GM12892 (cell line): ENCODE measurements at regions not wholly inside any gene's neighbourhood (a gene's known extent, or its start where the extent isn't known, plus 50 kb on each side); places are given as distances from the start of the nearest gene placed in this dataset.

Source experiments
- DNase-seq: peaks from one replicate; pipeline ENCODE4 v3.0.0; 2011; ENCODE audit not compliant: insufficient read length
- FAIRE-seq: peaks from 2 replicates; lab custom pipeline; 2011; peaks lifted over from hg19 to GRCh38; lab: Jason Lieb, UNC
- POLR2A ChIP-seq: IDR thresholded peaks from 2 replicates; pipeline ENCODE4 v1.6.1; 2011; ENCODE audit warnings: low read depth, low read length, control low read depth
- POLR2AphosphoS5 ChIP-seq: IDR thresholded peaks from 2 replicates; pipeline ENCODE4 v1.6.1; 2011; ENCODE audit warnings: low read depth, low read length, control low read depth
- TAF1 ChIP-seq: IDR thresholded peaks from 2 replicates; pipeline ENCODE4 v1.6.1; 2011; ENCODE audit warnings: low read depth, mild to moderate bottlenecking, control low read depth, low read length, borderline replicate concordance

DNA sequence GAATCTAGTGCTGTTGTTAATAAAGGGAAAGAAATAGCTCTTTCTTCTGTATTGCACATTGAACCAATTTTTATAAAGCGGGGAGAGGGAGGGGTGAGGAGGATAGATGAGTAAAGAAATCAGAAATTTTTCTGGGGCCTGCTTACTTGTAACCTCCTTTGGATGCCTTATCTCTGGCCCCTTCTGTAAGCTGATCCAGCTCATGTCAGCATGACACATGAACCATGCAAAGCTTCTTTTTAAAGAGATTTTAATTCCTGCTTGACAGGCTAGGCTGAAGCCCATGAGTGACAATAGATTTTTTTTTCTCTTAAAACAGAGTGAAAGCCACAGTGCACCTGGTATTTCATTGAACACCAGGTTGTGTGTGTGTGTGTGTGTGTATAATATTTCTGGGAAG lies 325.3 kb downstream of the PRL start:
- DNase-seq (no peak), FAIRE-seq (no peak)

DNA sequence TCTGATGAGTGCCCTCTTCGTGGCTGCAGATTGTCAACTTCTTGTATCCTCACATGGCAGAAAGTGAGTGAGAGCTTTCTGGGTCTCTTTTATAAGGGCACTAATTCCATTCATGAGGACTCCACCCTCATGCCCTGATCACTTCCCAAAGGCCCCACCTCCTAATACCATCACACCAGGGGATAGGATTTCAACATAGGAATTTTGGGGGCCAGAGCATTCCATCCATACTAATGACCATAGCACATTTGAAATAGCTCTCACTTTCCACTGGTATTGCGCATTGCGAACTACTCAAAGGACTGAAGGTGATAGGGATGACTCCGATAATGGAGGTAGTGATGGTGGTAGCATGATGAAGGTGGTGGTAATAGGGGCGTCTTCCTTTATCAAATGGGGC lies 324.3 kb downstream of the PRL start:
- TF ChIP-seq TAF1: no peak
- no peak for TF ChIP-seq POLR2AphosphoS5
- TF ChIP-seq POLR2A: no peak
- no peak for FAIRE-seq
- DNase-seq: no peak

More for the DNA sequence above, 325.3 kb downstream of the PRL start:
- TF ChIP-seq TAF1: no peak
- TF ChIP-seq POLR2AphosphoS5: no peak
- no peak for TF ChIP-seq POLR2A

DNA sequence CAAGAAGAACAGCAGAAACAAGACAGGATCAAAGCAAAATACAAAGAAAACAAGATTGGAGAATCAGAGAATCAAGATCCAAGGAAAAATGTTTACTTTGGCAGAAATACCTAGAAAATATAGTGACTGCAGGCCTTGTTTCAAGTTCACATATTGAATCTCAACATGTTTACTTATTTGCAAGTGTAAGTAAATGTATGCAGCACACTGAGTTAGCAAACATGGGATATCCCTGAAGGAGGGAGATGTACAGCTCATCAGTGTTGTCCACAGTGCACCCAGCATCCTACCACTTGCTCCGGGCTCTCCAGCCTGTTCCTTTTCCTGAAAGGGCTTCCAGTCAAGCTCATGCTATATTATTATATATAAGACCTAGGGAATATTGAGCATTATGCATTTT lies 319.5 kb downstream of the PRL start:
- no peak for DNase-seq
- no peak for TF ChIP-seq TAF1
- FAIRE-seq: no peak

DNA sequence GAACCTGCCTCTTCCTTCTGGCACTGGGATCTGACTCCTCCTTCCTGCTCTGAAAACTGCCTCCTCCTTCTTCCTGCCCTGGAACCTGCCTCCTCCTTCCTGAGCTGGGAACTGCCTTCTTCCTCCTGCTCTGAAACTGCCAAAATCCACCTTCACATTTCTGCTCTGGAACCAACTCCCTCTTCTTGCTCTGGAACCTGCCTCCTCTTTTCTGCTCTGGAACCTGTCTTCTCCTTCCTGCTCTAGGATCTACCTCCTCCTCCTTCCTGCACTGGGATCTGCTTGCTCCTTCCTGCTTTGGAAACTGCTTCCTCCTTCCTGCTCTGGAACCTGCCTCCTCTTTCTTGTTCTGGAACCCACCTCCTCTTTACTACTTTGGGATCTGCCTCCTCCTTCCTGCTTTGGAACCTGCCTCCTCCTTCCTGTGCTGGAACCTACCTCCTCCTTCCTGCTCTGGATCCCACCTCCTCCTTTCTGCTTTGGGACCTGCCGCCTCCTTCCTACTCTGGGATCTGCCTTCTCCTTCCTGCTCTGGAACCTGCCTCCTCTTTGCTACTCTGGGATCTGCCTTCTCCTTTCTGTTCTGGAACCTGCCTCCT lies 315.5 kb downstream of the PRL start:
- DNase-seq (no peak), FAIRE-seq (no peak)
- TF ChIP-seq POLR2A (no peak), TAF1 (no peak), POLR2AphosphoS5 (no peak)

DNA sequence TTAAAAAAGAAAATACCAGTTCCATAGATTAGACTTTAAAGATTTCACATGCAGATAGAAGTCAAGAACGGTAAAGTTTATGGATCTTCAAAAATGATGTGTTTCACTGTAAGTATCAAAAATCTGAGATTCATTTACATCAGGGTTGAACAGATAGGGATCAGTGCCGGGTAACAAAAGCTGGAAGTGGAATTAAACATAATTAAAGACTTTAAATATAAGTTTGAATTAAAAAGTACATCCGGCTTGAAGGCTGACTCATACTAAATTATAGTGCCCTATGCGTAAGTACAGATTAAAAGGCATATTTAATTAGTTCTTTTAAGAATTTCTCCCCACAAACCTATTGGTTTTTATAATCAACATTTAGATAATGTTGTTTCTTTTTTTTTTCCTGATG lies 312.7 kb downstream of the PRL start:
- TF ChIP-seq POLR2AphosphoS5: no peak
- TF ChIP-seq POLR2A: no peak
- TF ChIP-seq TAF1: no peak
- DNase-seq (no peak), FAIRE-seq (no peak)

DNA sequence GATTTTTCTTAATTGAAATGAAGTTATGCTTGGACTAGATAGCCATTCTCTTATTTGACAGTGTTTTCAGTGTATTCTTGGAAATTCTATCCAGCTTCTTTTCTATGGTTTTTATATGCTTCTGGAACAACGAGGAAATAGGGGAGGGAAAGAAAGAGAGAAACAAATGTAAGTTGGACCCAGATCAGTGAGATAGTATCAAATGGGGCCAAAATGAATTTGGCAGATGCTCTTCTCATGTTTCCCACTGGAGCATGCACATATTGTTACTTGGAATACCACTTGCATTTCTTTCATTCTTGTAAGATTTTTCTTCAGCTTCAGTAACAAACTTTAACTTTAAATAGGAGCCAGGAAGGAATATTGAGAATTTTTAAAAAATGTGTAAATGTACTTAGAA lies 312.3 kb downstream of the PRL start:
- FAIRE-seq (no peak), DNase-seq (no peak)
- TF ChIP-seq POLR2A: no peak
- no peak for TF ChIP-seq TAF1
- TF ChIP-seq POLR2AphosphoS5: no peak

DNA sequence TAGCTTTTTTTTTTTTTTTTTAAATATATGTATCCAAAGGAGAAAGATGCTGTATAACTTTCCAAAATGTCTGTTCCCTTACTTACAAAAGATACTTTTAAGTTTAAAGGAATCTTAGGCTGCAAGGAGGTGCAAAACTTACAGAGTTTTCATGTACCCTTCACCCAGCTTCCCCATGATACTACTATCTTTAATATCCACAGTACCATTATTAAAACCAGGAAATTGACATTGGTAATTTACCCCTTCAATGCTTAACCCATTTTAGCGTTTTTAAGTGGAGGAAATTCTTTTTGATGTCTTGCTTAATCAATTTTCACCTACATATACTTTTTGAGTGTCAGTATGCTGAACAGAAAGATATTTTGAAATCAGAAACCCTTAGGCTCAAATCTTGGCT lies 310.9 kb downstream of the PRL start:
- DNase-seq (no peak), FAIRE-seq (no peak)
- no peak for TF ChIP-seq TAF1
- TF ChIP-seq POLR2AphosphoS5: no peak
- TF ChIP-seq POLR2A: no peak

DNA sequence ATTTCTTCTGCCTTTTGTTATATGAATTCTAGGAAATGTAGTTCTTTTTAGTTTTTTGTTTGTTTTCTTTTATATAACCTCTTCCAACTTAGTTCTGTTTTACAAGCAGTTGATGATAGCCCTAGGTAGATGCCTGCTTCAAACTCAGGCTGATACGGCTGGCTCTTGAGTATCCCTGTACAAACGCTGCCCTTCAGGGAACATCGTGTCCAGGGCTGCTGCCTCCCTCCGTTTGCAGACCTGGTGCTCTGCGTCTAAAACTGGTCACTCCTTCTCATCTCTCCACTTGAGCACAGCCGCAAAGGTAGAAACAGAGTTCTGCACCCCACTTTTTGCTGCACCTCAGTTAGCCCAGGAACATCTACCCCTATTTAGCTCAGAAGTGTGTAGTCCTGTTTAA lies 310.1 kb downstream of the PRL start:
- FAIRE-seq (no peak), DNase-seq (no peak)
- TF ChIP-seq POLR2AphosphoS5 (no peak), POLR2A (no peak), TAF1 (no peak)

DNA sequence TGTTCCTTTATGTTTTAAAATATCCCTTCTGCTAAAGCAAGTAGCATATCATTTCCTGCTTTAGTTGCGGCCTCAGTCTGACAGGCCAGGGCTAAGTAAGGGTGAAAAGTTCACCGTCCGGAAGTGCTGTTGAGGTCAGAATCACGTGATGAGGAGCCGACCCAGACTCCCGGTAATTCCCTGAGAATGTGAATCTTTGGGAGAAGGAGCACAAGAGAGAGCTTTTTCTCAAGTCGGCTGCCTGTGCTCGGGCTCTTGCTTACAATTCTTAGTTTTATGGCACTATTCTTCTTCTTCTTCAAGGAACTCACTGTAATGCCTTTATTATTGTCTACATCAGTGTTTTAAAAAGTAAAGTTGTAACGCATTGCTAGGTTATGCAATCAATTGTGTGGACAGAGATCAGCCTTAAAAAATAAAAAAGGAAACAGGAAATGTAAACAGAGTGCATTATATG lies 309.3 kb downstream of the PRL start:
- peak; percentile 76 for FAIRE-seq
- DNase-seq: peak; percentile 13
- TF ChIP-seq POLR2AphosphoS5 (no peak), TAF1 (no peak), POLR2A (no peak)

DNA sequence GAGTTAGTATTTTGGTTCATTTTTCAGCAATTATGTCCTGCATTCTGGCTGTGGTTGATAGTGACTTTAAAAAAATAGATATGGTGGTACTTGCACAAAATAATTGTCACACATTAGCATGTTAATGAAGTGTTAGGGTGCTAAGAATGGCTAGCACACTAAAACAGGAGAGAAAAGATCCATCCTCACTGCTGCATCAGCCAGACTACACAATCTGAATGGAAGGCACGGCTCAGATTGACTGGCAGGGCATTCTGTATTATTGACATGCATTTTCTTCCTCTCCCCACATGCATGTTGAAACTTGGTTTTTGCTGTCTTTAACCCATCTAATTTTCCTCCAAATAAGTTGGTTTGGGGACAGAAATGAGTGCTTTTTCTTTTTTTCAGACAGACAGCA lies 306.3 kb downstream of the PRL start:
- TF ChIP-seq POLR2AphosphoS5 (no peak), TAF1 (no peak), POLR2A (no peak)
- FAIRE-seq: no peak
- DNase-seq: no peak

DNA sequence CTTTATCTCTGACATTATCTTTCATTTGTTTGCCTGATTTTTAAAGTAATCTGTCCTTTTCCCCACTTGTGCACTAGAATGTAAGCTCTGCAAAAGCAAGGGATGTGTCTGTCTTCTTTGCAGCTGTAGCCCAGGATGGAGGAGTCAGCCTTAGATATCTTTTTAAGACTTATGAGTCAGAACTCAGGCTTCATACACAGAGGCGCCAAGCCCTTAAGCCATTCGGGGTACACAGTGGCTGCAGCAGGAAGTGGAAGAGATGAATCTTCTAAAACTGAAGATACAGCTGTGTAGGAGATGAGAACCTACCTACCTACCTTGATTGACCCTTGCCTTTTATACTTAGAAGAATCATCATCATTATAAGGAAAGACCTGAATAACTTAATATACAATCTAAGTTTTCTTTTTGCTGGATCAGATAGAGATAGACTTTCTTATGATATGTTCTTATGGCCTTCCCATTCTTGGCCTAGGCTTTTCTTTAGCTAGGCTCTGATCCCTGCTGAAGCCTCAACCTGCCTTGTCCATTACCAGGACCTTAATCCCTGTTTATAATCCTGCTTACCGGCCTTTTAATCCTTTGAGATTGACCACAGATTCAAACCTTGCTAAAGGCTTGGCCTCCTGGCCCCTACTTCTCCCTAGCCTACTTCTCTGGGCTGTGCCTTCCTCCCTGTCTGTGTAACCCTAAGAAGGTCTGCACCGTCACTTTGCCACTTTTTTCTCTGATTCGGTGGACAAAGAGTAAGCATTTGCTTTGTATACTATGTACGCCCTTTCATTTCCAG lies 304.5 kb downstream of the PRL start:
- no peak for FAIRE-seq
- TF ChIP-seq POLR2AphosphoS5 (no peak), POLR2A (no peak), TAF1 (no peak)
- DNase-seq: no peak

DNA sequence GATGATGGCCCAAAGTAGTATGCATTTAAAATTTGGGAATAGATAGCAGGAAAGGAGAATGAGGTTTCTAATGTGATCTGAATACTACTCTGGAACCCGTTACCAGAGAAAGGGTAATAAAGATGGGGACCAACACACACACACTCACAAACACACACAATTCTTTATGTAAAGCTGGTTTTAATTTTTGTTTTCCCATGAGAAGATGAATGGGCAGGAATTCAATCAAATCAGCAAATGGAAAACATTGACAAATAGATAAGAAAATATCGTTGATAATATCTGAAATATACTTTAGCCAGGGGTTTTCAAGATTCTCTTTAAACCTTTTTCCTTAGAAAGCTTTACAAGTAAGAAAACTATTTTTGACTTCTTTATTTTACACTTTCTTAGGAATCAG lies 303.0 kb downstream of the PRL start:
- TF ChIP-seq POLR2AphosphoS5 (no peak), TAF1 (no peak), POLR2A (no peak)
- FAIRE-seq (no peak), DNase-seq (no peak)
